ENCODE measurements at regions not wholly inside any gene's neighbourhood (a gene's known extent, or its start where the extent isn't known, plus 50 kb on each side); places are given as distances from the start of the nearest gene placed in this dataset.

DNA sequence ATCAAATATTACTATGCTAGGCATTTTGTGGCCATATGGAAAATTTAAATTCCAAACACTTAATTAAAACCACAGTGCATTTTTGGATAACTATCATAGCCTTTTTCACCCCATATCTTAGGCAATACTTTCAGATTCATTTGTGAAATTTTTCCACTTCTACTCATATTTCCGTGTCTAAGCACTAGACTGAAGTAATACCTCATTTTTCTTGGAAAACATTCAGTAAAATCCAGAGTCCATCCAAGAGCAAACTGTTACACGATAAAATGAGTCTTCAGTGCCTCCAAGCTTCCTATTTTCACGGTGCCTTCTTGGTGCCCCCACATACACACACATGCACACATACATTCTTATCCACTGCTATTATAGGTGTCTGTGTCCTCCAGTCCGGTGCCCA lies 845.9 kb downstream of the TBL1XR1 start:
- DNase-seq (ENCODE audit: low read depth): peak; percentile 31
- POLR2A ChIA-PET: no interaction called here
- Histone ChIP-seq H3K4me3 (ENCODE audit: low read depth, low read length) (no peak overlapping the region), H3K36me3 (ENCODE audit: control insufficient read depth, insufficient read depth, low read length) (no peaks in the 10 kb centered on the region), H3K27me3 (ENCODE audit: control insufficient read depth, insufficient read depth, low read length) (no peaks in the 10 kb centered on the region)
- CTCF ChIA-PET: no interaction called here
- TF ChIP-seq, protein P1, sequence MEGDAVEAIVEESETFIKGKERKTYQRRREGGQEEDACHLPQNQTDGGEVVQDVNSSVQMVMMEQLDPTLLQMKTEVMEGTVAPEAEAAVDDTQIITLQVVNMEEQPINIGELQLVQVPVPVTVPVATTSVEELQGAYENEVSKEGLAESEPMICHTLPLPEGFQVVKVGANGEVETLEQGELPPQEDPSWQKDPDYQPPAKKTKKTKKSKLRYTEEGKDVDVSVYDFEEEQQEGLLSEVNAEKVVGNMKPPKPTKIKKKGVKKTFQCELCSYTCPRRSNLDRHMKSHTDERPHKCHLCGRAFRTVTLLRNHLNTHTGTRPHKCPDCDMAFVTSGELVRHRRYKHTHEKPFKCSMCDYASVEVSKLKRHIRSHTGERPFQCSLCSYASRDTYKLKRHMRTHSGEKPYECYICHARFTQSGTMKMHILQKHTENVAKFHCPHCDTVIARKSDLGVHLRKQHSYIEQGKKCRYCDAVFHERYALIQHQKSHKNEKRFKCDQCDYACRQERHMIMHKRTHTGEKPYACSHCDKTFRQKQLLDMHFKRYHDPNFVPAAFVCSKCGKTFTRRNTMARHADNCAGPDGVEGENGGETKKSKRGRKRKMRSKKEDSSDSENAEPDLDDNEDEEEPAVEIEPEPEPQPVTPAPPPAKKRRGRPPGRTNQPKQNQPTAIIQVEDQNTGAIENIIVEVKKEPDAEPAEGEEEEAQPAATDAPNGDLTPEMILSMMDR (IDR thresholded peaks at IDR 0.05; ENCODE audit: insufficient read depth, low read depth, low read length): no peak

DNA sequence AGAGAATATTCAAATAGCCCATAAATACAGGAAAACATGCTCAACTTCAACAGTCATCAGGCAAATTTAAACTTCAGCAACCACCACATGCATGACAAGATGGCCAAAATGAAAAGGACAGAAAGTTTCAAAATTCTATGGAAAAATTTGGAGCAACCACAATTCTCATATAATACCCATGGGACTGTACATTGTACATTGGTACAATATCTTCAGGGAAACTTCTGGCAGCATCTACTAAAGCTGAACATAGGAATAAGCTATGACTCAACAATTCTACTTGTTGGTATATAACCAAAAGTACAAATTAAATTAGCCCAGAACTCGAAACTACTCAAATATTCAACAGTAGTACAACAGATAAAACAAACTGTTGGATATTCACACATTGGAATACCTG lies 847.6 kb downstream of the TBL1XR1 start:
- no peaks in the 10 kb centered on the region for H3K27me3 ChIP-seq (ENCODE audit: control insufficient read depth, insufficient read depth, low read length)
- no peaks in the 10 kb centered on the region for H3K36me3 ChIP-seq (ENCODE audit: control insufficient read depth, insufficient read depth, low read length)
- CTCF ChIA-PET: no interaction called here
- POLR2A ChIA-PET: no interaction called here
- TF ChIP-seq, protein P1 (IDR thresholded peaks at IDR 0.05; ENCODE audit: insufficient read depth, low read depth, low read length): no peak
- DNase-seq (ENCODE audit: low read depth): no peak
- H3K4me3 ChIP-seq (ENCODE audit: low read depth, low read length): no peak overlapping the region

DNA sequence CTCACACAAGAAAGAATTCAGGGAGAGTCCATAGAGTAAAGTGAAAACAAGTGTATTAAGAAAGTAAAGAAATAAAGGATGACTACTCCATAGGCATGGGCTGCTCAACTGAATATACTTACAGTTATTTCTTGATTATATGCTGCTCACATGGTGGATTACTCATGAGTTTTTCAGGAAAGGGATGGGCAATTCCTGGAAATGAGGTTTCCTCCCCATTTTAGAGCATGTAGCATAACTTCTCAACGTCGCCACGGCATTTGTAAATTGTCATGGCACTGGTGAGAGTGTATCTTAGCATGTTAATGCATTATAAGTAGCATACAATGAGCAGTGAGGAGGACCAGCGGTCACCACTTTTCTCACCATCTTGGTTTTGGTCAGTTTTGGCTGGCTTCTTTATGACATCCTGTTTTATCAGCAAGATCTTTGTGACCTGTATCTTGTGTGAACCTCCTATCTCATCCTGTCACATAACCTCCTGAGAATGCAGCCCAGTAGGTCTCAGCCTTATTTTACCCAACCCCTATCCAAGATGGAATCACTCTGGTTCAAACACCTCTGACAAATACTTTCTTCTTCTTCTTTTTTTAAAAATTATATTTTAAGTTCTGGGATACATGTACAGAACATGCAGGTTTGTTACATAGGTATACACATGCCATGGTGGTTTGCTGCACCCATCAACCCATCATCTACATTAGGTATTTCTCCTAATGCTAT lies 849.7 kb downstream of the TBL1XR1 start:
- TF ChIP-seq, protein P1 (IDR thresholded peaks at IDR 0.05; ENCODE audit: insufficient read depth, low read depth, low read length): no peak
- Histone ChIP-seq H3K4me3 (ENCODE audit: low read depth, low read length) (no peak overlapping the region), H3K27me3 (ENCODE audit: control insufficient read depth, insufficient read depth, low read length) (no peaks in the 10 kb centered on the region), H3K36me3 (ENCODE audit: control insufficient read depth, insufficient read depth, low read length) (no peaks in the 10 kb centered on the region)
- no peak for DNase-seq (ENCODE audit: low read depth)
- ChIA-PET CTCF (no interaction called here), POLR2A (no interaction called here)

DNA sequence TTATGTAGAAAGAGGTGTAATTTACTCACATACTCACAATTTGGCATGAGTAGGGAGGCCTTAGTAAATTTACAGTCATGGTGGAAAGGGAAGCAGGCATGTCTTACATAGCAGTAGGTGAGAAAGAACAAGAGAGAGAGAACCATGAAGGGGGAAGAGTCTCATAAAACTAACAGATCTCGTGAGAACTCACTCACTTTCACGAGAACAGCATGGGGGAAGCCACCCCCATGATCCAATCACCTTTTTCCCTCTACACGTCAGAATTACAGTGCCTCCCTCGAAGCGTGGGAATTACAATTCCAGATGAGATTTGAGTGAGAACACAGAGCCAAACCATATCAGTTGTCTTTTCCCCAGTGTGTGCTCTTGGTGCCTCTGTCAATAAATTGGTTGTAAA lies 855.3 kb downstream of the TBL1XR1 start:
- TF ChIP-seq, protein P1 (IDR thresholded peaks at IDR 0.05; ENCODE audit: insufficient read depth, low read depth, low read length): no peak
- no peaks in the 10 kb centered on the region for H3K36me3 ChIP-seq (ENCODE audit: control insufficient read depth, insufficient read depth, low read length)
- no peaks in the 10 kb centered on the region for H3K27me3 ChIP-seq (ENCODE audit: control insufficient read depth, insufficient read depth, low read length)
- ChIA-PET POLR2A (no interaction called here), CTCF (no interaction called here)
- no peak overlapping the region for H3K4me3 ChIP-seq (ENCODE audit: low read depth, low read length)
- DNase-seq (ENCODE audit: low read depth): no peak

DNA sequence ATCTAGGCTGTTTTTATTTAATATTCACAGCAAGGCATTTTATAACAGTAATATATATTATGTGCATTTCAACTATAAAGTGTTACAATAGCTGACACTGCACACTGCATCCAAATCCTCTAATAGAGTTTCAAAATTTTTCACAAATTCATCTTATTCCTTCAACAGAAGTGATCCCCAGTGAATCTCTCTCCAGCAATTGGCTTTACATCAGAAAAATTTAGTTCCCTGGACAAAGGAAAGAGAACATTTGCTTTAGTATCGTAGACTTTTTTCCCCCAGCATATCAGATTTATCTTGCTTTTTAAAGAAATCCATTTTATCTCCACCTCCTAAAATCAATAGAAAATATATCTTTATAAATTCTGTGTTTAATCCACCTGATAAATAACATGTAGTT lies 868.6 kb downstream of the TBL1XR1 start:
- CTCF ChIA-PET: no interaction called here

More for the DNA sequence above, 868.6 kb downstream of the TBL1XR1 start:
- H3K4me3 ChIP-seq (ENCODE audit: low read depth, low read length): no peak overlapping the region
- TF ChIP-seq, protein P1 (IDR thresholded peaks at IDR 0.05; ENCODE audit: insufficient read depth, low read depth, low read length): no peak
- no peak for DNase-seq (ENCODE audit: low read depth)
- POLR2A ChIA-PET: no interaction called here
- H3K27me3 ChIP-seq (ENCODE audit: control insufficient read depth, insufficient read depth, low read length): no peaks in the 10 kb centered on the region
- H3K36me3 ChIP-seq (ENCODE audit: control insufficient read depth, insufficient read depth, low read length): no peaks in the 10 kb centered on the region
